Progenitor cell of endocrine pancreas (in vitro differentiated cells): ENCODE measurements at regions not wholly inside any gene's neighbourhood (a gene's known extent, or its start where the extent isn't known, plus 50 kb on each side); places are given as distances from the start of the nearest gene placed in this dataset.
"Not testable (repeated sequence)": the region's sequence is repeated elsewhere in the genome, so short reads cannot be mapped to it uniquely, and the experiment has no call there.

ENCODE experiments used
- DNase-seq: peaks from one replicate; pipeline ENCODE4 v3.0.0; 2021; ENCODE audit warnings: low spot score; ENCODE audit not compliant: unreplicated experiment
- H3K27ac Mint-ChIP-seq: 2 replicates; pipeline ENCODE4 v1.8.0; 2021; ENCODE audit warnings: mild to moderate bottlenecking, moderate library complexity, mixed read lengths
- H3K27me3 Mint-ChIP-seq: 2 replicates; pipeline ENCODE4 v1.8.0; 2021; ENCODE audit warnings: mixed read lengths
- H3K36me3 Mint-ChIP-seq: 2 replicates; pipeline ENCODE4 v1.8.0; 2022; ENCODE audit warnings: mixed read lengths; ENCODE audit not compliant: insufficient read depth
- H3K4me1 Mint-ChIP-seq: 2 replicates; pipeline ENCODE4 v1.8.0; 2021; ENCODE audit warnings: low read depth, mixed read lengths
- H3K4me3 Mint-ChIP-seq: 2 replicates; pipeline ENCODE4 v1.8.0; 2021; ENCODE audit warnings: low read depth, mild to moderate bottlenecking, moderate library complexity, mixed read lengths
- H3K9me3 Mint-ChIP-seq: 2 replicates; pipeline ENCODE4 v1.8.0; 2021; ENCODE audit warnings: low read depth, mixed read lengths
- TF ChIP-seq, protein P1 (sequence below): fragments of 200-600 bp; sonication (generic); IDR thresholded peaks from one replicate; pipeline ENCODE4 v1.5.0; 2021; ENCODE audit warnings: antibody characterized with exemption, mild to moderate bottlenecking; ENCODE audit not compliant: unreplicated experiment

DNA sequence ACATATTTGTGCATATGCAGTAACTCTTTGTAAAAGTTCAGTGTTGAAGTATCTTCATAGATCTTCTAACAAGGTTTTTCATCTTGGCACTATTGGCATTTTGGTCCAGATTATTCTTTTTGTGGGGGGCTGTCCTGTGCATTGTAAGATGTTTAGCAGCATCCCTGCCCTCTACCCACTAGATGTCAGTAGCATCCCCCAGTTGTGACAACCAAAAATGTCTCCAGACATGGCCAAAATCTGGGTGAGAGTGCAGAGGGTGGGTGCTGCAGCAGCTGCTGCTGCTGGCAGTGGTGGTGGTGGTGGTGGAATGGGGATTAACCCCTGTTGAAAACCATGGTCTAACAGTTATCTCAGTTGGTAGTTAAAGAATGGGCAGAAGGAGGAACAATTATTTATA is 370.0 kb downstream of the GPAT3 start:
- Mint-ChIP-seq H3K4me3 (no peak overlapping the region), H3K4me1 (no peaks in the 10 kb centered on the region), H3K36me3 (no peaks in the 10 kb centered on the region), H3K27ac (no peak overlapping the region), H3K27me3 (no peaks in the 10 kb centered on the region), H3K9me3 (no peaks in the 10 kb centered on the region)
- DNase-seq, result peak; percentile 10
- TF ChIP-seq, protein P1, sequence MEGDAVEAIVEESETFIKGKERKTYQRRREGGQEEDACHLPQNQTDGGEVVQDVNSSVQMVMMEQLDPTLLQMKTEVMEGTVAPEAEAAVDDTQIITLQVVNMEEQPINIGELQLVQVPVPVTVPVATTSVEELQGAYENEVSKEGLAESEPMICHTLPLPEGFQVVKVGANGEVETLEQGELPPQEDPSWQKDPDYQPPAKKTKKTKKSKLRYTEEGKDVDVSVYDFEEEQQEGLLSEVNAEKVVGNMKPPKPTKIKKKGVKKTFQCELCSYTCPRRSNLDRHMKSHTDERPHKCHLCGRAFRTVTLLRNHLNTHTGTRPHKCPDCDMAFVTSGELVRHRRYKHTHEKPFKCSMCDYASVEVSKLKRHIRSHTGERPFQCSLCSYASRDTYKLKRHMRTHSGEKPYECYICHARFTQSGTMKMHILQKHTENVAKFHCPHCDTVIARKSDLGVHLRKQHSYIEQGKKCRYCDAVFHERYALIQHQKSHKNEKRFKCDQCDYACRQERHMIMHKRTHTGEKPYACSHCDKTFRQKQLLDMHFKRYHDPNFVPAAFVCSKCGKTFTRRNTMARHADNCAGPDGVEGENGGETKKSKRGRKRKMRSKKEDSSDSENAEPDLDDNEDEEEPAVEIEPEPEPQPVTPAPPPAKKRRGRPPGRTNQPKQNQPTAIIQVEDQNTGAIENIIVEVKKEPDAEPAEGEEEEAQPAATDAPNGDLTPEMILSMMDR, result peak; percentile 57

DNA sequence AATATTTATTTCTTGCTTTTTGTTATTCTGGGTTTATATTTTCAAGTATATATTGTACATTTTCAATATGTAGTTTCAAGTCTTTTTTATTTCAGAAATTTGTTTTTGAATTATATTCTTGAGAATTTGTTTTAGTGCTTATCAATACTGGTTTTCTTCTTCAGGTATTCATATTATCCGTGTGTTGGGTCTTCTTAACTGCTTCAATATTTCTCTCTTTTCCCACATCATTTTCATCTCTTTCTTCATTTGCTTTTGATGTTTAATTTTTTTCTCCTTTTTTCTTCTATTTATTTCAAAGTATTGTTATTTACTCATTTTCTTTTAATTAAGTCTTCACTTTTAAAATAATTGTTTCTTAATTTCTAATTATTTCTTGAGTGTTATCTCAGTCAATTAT is 367.8 kb downstream of the GPAT3 start:
- not testable (repeated sequence) for H3K36me3 Mint-ChIP-seq, H3K4me3 Mint-ChIP-seq, H3K27me3 Mint-ChIP-seq, H3K4me1 Mint-ChIP-seq, H3K27ac Mint-ChIP-seq, H3K9me3 Mint-ChIP-seq, DNase-seq

DNA sequence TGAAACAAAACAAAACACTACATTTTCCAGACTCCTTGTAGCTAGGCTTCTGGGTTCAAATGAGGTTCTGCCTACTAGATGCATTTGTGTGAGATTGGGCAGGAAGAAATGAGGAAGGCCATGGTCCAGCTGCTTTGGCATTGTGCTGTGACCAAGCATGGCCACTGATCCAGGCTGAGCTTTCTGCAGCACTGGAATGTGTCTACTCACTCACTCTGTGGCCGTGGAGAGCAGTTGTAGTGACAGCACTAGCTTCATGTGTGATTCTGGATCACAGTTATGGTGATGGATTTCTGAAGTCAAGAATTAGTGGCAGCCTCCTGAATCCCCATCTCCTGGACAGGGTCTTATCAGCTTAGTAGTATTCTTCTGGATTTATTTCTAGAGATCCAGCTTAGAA is 358.9 kb downstream of the GPAT3 start:
- TF ChIP-seq, protein P1, result no peak

DNA sequence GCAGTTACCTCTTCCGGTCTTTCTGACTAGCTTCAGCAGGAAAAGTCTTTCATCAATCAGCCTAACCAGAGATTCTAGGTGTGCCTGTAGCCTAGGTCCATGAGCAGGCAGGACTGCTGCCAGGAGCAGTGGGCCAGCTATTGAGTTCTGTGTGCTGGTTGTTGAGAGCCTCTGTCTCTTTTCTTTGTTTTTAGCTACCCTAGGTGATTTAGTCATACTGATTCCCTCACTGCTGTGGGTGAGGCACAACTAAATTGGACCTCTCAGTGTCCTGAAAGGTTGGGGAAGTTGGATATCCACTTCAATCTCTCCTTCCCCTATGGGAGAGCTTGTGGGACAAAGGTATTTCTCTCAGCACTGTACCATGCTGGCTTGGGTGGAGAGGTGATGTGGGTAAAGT is 354.9 kb downstream of the GPAT3 start:
- Mint-ChIP-seq H3K4me1 (peaks cover 3% of the 10 kb centered on the region), H3K36me3 (no peaks in the 10 kb centered on the region), H3K27ac (no peak overlapping the region), H3K4me3 (no peak overlapping the region), H3K27me3 (peaks cover 9% of the 10 kb centered on the region), H3K9me3 (peaks cover 3% of the 10 kb centered on the region)
- DNase-seq, result no peak
- TF ChIP-seq, protein P1, result no peak

More for the DNA sequence above, 358.9 kb downstream of the GPAT3 start:
- Mint-ChIP-seq H3K27me3 (peaks cover 9% of the 10 kb centered on the region), H3K9me3 (no peaks in the 10 kb centered on the region), H3K27ac (no peak overlapping the region), H3K4me3 (no peak overlapping the region), H3K4me1 (no peaks in the 10 kb centered on the region), H3K36me3 (no peaks in the 10 kb centered on the region)
- DNase-seq, result no peak

DNA sequence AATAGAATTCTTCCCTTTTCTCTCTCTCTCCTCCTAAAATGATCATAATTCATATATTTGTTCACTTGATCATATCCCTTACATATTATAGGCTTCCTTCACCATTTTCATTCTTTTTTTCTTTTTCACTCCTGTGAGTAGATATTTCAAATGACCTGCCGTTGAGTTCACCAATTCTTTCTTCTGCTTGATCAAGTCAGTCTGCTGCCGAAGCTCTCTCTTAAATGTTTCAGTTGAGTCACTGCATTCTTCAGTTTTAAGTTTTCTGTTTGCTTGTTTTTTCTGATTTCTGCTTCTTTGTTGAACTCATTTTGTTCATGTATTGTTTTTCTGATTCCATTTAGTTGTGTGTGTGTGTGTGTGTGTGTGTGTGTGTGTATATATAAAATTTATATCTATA is 354.3 kb downstream of the GPAT3 start:
- H3K36me3 Mint-ChIP-seq, result no peaks in the 10 kb centered on the region
- H3K27ac Mint-ChIP-seq, result no peak overlapping the region
- no peak for DNase-seq
- H3K27me3 Mint-ChIP-seq, result peaks cover 9% of the 10 kb centered on the region
- no peak overlapping the region for H3K4me3 Mint-ChIP-seq
- peaks cover 3% of the 10 kb centered on the region for H3K9me3 Mint-ChIP-seq
- peaks cover 3% of the 10 kb centered on the region for H3K4me1 Mint-ChIP-seq
- TF ChIP-seq, protein P1, result no peak

DNA sequence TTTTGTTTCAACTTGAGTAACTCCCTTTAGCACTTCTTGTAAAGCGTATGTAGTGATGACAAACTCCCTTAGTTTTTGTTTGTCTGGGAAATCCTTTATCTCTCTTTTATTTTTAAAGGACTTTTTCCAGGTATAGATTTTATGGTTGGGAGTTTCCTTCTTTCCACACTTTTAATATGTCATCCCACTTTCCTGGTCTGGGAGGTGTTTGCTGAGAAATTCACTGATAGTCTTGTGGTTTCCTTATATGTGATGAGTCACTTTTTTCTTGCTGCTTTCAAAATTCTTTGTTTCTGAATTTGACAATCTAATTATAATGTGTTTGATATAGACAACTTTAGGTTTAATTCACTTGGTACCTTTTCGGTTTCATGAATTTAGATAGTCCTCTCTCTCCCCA is 353.9 kb downstream of the GPAT3 start:
- DNase-seq, result no peak
- no peaks in the 10 kb centered on the region for H3K36me3 Mint-ChIP-seq
- H3K4me3 Mint-ChIP-seq, result no peak overlapping the region
- peaks cover 3% of the 10 kb centered on the region for H3K9me3 Mint-ChIP-seq
- TF ChIP-seq, protein P1, result no peak
- H3K27ac Mint-ChIP-seq, result no peak overlapping the region
- H3K27me3 Mint-ChIP-seq, result peaks cover 9% of the 10 kb centered on the region
- H3K4me1 Mint-ChIP-seq, result peaks cover 3% of the 10 kb centered on the region
